Heart right ventricle (tissue), 16 donors: ENCODE measurements at regions not wholly inside any gene's neighbourhood (a gene's known extent, or its start where the extent isn't known, plus 50 kb on each side); places are given as distances from the start of the nearest gene placed in this dataset.
"Not testable (repeated sequence)": the region's sequence is repeated elsewhere in the genome, so short reads cannot be mapped to it uniquely, and the experiment has no call there.

Source experiments
- ATAC-seq, 8 donors: fragments of 200-7000 bp; cut with Tn5 transposase; one replicate each; pipeline ENCODE4 v1.9.1; 2020; ENCODE audit warnings: mild to moderate bottlenecking in 8 of 8, moderate library complexity in 8 of 8, moderate number of reproducible peaks in 1 of 8
- DNase-seq, 2 donors: peaks; one replicate each; pipeline ENCODE4 v3.0.0-alpha.2; 2020
- H3K27ac ChIP-seq, 10 donors: fragments of 200-600 bp; sonication (generic) in 2 of 10; one replicate each; pipeline versions ENCODE4 v1.5.0 to v1.8.0; 2020 to 2022; ENCODE audit warnings: mild to moderate bottlenecking in 3 of 10
- H3K27me3 ChIP-seq, 7 donors: fragments of 200-600 bp; one replicate each; pipeline ENCODE4 v1.8.0; 2021 to 2022; ENCODE audit warnings: mild to moderate bottlenecking in 2 of 7
- H3K36me3 ChIP-seq, 9 donors: fragments of 200-600 bp; sonication (generic) in 1 of 9; one replicate each; pipeline versions ENCODE4 v1.5.0 to v1.8.0; 2020 to 2022; ENCODE audit warnings: mild to moderate bottlenecking in 2 of 9
- H3K4me1 ChIP-seq, 9 donors: fragments of 200-600 bp; sonication (generic) in 1 of 9; one replicate each; pipeline versions ENCODE4 v1.5.0 to v1.8.0; 2020 to 2022; ENCODE audit warnings: mild to moderate bottlenecking in 4 of 9
- H3K4me3 ChIP-seq, 10 donors: fragments of 200-600 bp; sonication (generic) in 2 of 10; one replicate each; pipeline versions ENCODE4 v1.5.0 to v1.8.0; 2020 to 2022; ENCODE audit warnings: mild to moderate bottlenecking in 7 of 10, moderate library complexity in 2 of 10
- H3K9me3 ChIP-seq, 11 donors: fragments of 200-600 bp in 10 of 11; sonication (generic) in 2 of 11; one replicate each; pipeline versions ENCODE4 v1.5.0 to v1.8.0; 2013 to 2022; ENCODE audit warnings: mild to moderate bottlenecking in 2 of 11, control low read depth in 1 of 11, moderate library complexity in 1 of 11
- WGBS, 2 donors: extraction: QIAGEN DNeasy Blood & Tissue Kit; methylation state at CpG; one replicate each; pipeline ENCODE4 v1.1.7; 2013; ENCODE audit warnings: inconsistent platforms in 1 of 2; 5-methylcytosine and 5-hydroxymethylcytosine counted together
- intact Hi-C, 10 donors: fragments of 100-400 bp; cut with DNase I; formaldehyde crosslinking; loops; one replicate each; pipeline versions ENCODE4 v1.11.1 to v1.14.2; 2022
- TF ChIP-seq, protein P1 (sequence below), 9 donors: fragments of 200-600 bp; sonication (generic) in 2 of 9; IDR thresholded peaks; one replicate each; pipeline versions ENCODE4 v1.5.0 to v1.8.0; 2021 to 2022; ENCODE audit warnings: antibody characterized with exemption in 9 of 9, mild to moderate bottlenecking in 5 of 9, moderate library complexity in 1 of 9
- donor health status: Arrhythmogenic right ventricular cardiomyopathy.
- donor health status: ischemic (EF 13 %, LVEDD 7.1; RV severe dilation, severe dysfunction).
- donor health status: healthy with polysubstance abuse.
- donor health status: DM: no; HTN: yes; CAD: no.
- donor health status: DM: no; HTN: no; CAD: no.
- donor health status: ischemic (EF 25% LVEDD 6.9; RV normal size, moderate dysfunction).
- donor health status: ischemic (EF 25% LVEDD 5.7; RV mildly dilated, moderate dysfunction).
- donor health status: healthy.
- donor health status: DM: yes; HTN: yes; CAD: no.
- donor health status: Ischemic cardiomyopathy.
- donor health status: ischemic (EF 35%, LVEDD 5.7; RV mildly dilated, moderate dysfunction).
- donor health status: nonischemic (EF 11% LVEDD 7.7; RV severe dilation, severe dysfunction).
- donor health status: DM: yes; HTN: yes; CAD: no.
- donor health status: PGD.
- donor health status: ischemic (EF 29% LVEDD 5.4; RV normal size, mild dysfunction).
- donor health status: nonischemic (EF 23%, LVEDD 6.1; RV moderate dilation, normal function).

DNA sequence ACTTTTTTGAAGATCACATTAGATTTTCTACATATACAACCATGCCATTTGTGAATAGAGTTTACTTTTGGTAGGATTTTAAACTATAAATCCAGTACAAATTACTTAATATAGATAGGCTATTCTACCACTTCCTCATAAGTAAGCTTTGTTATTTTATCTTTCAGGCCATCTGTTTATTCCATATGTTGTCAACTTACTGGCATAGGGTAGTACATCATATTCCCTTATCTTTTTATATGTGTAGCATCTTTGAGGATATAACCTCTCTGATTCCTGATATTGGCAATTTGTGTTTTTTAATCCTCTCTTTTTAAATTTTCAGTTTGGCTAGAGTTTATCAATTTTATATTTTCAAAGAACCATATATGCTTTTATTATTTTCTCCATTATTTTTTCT is 515.4 kb downstream of the DIPK2A start:
- H3K36me3 ChIP-seq: no peaks in the 10 kb centered on the region
- H3K4me3 ChIP-seq: no peak overlapping the region
- DNase-seq: no peak
- ATAC-seq: no peak
- intact Hi-C loops: no loop called here
- H3K27ac ChIP-seq: no peak overlapping the region
- no peaks in the 10 kb centered on the region for H3K9me3 ChIP-seq
- no peaks in the 10 kb centered on the region for H3K4me1 ChIP-seq
- H3K27me3 ChIP-seq: no peaks in the 10 kb centered on the region
- TF ChIP-seq, protein P1, sequence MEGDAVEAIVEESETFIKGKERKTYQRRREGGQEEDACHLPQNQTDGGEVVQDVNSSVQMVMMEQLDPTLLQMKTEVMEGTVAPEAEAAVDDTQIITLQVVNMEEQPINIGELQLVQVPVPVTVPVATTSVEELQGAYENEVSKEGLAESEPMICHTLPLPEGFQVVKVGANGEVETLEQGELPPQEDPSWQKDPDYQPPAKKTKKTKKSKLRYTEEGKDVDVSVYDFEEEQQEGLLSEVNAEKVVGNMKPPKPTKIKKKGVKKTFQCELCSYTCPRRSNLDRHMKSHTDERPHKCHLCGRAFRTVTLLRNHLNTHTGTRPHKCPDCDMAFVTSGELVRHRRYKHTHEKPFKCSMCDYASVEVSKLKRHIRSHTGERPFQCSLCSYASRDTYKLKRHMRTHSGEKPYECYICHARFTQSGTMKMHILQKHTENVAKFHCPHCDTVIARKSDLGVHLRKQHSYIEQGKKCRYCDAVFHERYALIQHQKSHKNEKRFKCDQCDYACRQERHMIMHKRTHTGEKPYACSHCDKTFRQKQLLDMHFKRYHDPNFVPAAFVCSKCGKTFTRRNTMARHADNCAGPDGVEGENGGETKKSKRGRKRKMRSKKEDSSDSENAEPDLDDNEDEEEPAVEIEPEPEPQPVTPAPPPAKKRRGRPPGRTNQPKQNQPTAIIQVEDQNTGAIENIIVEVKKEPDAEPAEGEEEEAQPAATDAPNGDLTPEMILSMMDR (IDR thresholded peaks at IDR 0.05): no peak

- Histone ChIP-seq H3K36me3 (no peaks in the 10 kb centered on the region), H3K4me3 (no peak overlapping the region), H3K27me3 (no peaks in the 10 kb centered on the region), H3K27ac (no peak overlapping the region), H3K9me3 (no peaks in the 10 kb centered on the region), H3K4me1 (no peaks in the 10 kb centered on the region)
- intact Hi-C loops: no loop called here
- TF ChIP-seq, protein P1 (IDR thresholded peaks at IDR 0.05): no peak
- no peak for ATAC-seq
- no peak for DNase-seq
These were observed 517.3 kb downstream of the DIPK2A start for GRCh38 chr3:144488927-144489326.

- intact Hi-C loops: no loop called here
- ATAC-seq: peak in 1 of 8 donors; percentile 41
- Histone ChIP-seq H3K27me3 (no peaks in the 10 kb centered on the region), H3K9me3 (no peaks in the 10 kb centered on the region), H3K36me3 (no peaks in the 10 kb centered on the region), H3K27ac (no peak overlapping the region), H3K4me3 (no peak overlapping the region), H3K4me1 (no peaks in the 10 kb centered on the region)
- DNase-seq: no peak
- TF ChIP-seq, protein P1 (IDR thresholded peaks at IDR 0.05): no peak
These were observed 519.7 kb downstream of the DIPK2A start for GRCh38 chr3:144491333-144491732.

DNA sequence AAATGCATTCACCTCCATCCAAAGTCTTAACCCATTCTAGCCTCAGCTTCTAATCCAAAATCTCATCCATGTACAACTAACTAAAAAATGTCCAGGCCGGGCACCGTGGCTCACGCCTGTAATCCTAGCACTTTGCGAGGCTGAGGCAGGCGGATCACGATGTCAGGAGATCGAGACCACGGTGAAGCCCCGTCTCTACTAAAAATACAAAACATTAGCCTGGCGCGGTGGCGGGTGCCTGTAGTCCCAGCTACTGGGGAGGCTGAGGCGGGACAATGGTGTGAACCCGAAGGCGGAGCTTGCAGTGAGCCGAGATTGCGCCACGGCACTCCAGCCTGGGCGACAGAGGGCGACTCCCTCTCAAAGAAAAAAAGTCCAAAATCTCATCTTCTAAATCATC is 523.0 kb downstream of the DIPK2A start:
- H3K4me3 ChIP-seq, intact Hi-C loops, ATAC-seq, H3K36me3 ChIP-seq, H3K4me1 ChIP-seq, DNase-seq, H3K27ac ChIP-seq, H3K9me3 ChIP-seq, H3K27me3 ChIP-seq: not testable (repeated sequence)
- WGBS, 2 donors: 89 to 94% methylated on average over 20 of the region's 20 CpGs

DNA sequence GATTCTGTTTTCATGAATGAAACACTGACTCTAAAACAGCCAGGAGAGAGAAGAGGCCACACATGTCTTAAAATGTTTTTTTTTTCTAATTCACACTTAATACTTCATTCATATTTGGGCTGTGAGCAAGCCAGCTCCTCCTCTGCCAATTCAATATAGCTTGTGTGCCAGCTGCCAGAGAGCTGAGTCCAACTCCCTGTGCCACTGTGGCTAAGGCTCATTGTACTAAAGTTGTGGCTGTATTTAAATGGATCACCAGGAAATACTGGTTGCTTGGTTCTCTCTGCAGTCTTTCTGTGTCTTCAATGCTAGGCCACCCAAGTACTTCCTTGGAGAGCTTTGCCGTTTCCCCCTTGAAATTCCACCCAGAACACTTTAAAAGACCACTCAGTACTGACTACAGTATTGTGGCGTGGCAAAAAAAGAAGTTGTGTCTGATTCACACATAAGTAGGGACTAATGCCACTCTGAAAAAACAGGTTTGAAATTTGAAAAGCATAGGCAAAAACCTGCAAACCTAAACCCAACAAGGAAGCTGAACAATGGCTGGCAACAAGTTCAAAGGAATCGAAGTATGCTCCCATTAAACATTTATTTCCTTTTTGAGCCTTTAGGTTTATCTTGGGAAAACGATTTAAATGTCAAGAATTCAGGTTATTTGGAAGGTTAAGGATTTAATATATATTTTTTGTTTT is 524.7 kb downstream of the DIPK2A start:
- ATAC-seq (no peak), DNase-seq (no peak)
- Histone ChIP-seq H3K27me3 (no peaks in the 10 kb centered on the region), H3K4me3 (no peak overlapping the region), H3K9me3 (no peaks in the 10 kb centered on the region), H3K36me3 (no peaks in the 10 kb centered on the region), H3K27ac (no peak overlapping the region), H3K4me1 (no peaks in the 10 kb centered on the region)
- TF ChIP-seq, protein P1 (IDR thresholded peaks at IDR 0.05): no peak
- 66 to 67% methylated on average over 4 of the region's 4 CpGs for WGBS, 2 donors
- intact Hi-C loops: no loop called here
